Transverse colon (tissue), 4 donors: ENCODE measurements at regions not wholly inside any gene's neighbourhood (a gene's known extent, or its start where the extent isn't known, plus 50 kb on each side); places are given as distances from the start of the nearest gene placed in this dataset.
"Not testable (repeated sequence)": the region's sequence is repeated elsewhere in the genome, so short reads cannot be mapped to it uniquely, and the experiment has no call there.

ENCODE experiments used
- DNase-seq: peaks from one replicate; pipeline ENCODE4 v3.0.0-alpha.2; 2019
- H3K27ac ChIP-seq, 4 donors: fragments of 200-600 bp; sonication (generic); 2 replicates each; pipeline ENCODE4 v1.5.1; 2016 to 2018; ENCODE audit warnings: inconsistent platforms in 4 of 4
- H3K27me3 ChIP-seq: fragments of 200-600 bp; sonication (generic); 2 replicates; pipeline ENCODE4 v1.5.1; 2017; ENCODE audit warnings: inconsistent platforms
- H3K36me3 ChIP-seq, 4 donors: fragments of 200-600 bp; sonication (generic); 2 replicates each; pipeline ENCODE4 v1.5.1; 2017 to 2019; ENCODE audit warnings: inconsistent platforms in 4 of 4
- H3K4me1 ChIP-seq, 4 donors: fragments of 200-600 bp; sonication (generic); 2 replicates each; pipeline ENCODE4 v1.5.1; 2017 to 2020; ENCODE audit warnings: inconsistent platforms in 4 of 4
- H3K4me3 ChIP-seq, 4 donors: fragments of 200-600 bp; sonication (generic); 1 replicate in 1 of 4; 2 replicates in 3 of 4; pipeline versions ENCODE4 v1.5.1 to v1.6.1; 2017 to 2019; ENCODE audit warnings: inconsistent platforms in 4 of 4
- H3K9me3 ChIP-seq, 2 donors: fragments of 200-600 bp; sonication (generic); 2 replicates each; pipeline ENCODE4 v1.5.1; 2017 to 2019; ENCODE audit warnings: inconsistent platforms in 2 of 2
- EP300 ChIP-seq: sonication (generic); formaldehyde crosslinking; IDR thresholded peaks from one replicate; pipeline ENCODE4 v1.6.1; 2017; ENCODE audit warnings: antibody characterized with exemption, low read depth
- POLR2A ChIP-seq: fragments of 450-650 bp; IDR thresholded peaks from one replicate; pipeline ENCODE4 v1.6.1; 2016; ENCODE audit warnings: antibody characterized with exemption, mild to moderate bottlenecking, moderate library complexity
- POLR2AphosphoS5 ChIP-seq, 3 donors: sonication (generic); formaldehyde crosslinking; IDR thresholded peaks; one replicate each; pipeline ENCODE4 v1.6.1; 2016; ENCODE audit warnings: antibody characterized with exemption in 3 of 3
- WGBS, 2 donors: methylation state at CpG; one replicate each; pipeline ENCODE4 v1.1.5; 2018; ENCODE audit warnings: low coverage in 1 of 2; 5-methylcytosine and 5-hydroxymethylcytosine counted together
- in situ Hi-C, 4 donors: fragments of 200-750 bp; cut with MboI; loops; one replicate each; pipeline versions ENCODE4 v1.15.0 to v1.15.1; 2017; ENCODE audit warnings: low sequenced_read_pairs in 3 of 4, low pct_ligation_motif_present in 1 of 4, low pct_unique_long_range_greater_than_20kb in 1 of 4
- intact Hi-C: fragments of 100-400 bp; cut with DNase I; formaldehyde crosslinking; loops from one replicate; pipeline ENCODE4 v1.15.1; 2023; ENCODE audit warnings: low total_unique reads
- TF ChIP-seq, protein P1 (sequence below), 5 experiments: fragments of 200-600 bp in 3 of 5; fragments of 450-650 bp in 2 of 5; sonication (generic) in 3 of 5; IDR thresholded peaks; 1 replicate in 2 of 5; 2 replicates in 3 of 5; pipeline ENCODE4 v1.5.1; 2016 to 2017; ENCODE audit warnings: antibody characterized with exemption in 5 of 5, inconsistent platforms in 3 of 5, mild to moderate bottlenecking in 2 of 5, moderate library complexity in 1 of 5

GRCh38 chr7:16963044-16963443, 81.3 kb upstream of the AGR3 start:
- Histone ChIP-seq H3K9me3 (no peaks in the 10 kb centered on the region), H3K36me3 (no peaks in the 10 kb centered on the region), H3K4me1 (peaks cover 0 to 16% (median 11%) of the 10 kb centered on the region in 4 donors), H3K4me3 (no peak overlapping the region), H3K27me3 (no peaks in the 10 kb centered on the region), H3K27ac (no peak overlapping the region)
- TF ChIP-seq EP300 (no peak), POLR2A (no peak), POLR2AphosphoS5 (IDR thresholded peaks at IDR 0.05) (no peak)
- TF ChIP-seq, protein P1, sequence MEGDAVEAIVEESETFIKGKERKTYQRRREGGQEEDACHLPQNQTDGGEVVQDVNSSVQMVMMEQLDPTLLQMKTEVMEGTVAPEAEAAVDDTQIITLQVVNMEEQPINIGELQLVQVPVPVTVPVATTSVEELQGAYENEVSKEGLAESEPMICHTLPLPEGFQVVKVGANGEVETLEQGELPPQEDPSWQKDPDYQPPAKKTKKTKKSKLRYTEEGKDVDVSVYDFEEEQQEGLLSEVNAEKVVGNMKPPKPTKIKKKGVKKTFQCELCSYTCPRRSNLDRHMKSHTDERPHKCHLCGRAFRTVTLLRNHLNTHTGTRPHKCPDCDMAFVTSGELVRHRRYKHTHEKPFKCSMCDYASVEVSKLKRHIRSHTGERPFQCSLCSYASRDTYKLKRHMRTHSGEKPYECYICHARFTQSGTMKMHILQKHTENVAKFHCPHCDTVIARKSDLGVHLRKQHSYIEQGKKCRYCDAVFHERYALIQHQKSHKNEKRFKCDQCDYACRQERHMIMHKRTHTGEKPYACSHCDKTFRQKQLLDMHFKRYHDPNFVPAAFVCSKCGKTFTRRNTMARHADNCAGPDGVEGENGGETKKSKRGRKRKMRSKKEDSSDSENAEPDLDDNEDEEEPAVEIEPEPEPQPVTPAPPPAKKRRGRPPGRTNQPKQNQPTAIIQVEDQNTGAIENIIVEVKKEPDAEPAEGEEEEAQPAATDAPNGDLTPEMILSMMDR (IDR thresholded peaks at IDR 0.05), result no peak
- intact Hi-C loops (no loop called here), in situ Hi-C loops (no loop called here)
- 51 to 75% methylated on average over 5 of the region's 5 CpGs for WGBS, 2 donors
- DNase-seq, result no peak

DNA sequence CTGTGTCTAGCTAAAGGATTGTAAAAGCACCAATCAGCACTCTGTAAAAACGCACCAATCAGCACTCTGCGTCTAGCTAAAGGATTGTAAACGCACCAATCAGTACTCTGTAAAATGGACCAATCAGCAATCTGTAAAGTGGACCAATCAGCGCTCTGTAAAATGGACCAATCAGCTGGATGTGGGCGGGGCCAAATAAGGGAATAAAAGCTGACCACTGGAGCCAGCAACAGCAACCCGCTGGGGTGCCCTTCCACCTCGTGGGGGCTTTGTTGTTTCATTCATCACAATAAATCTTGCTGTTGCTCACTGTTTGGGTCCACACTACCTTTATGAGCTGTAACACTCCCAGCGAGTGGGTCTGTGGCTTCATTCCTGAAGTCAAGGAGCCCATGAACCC, 83.9 kb upstream of the AGR3 start:
- in situ Hi-C loops, H3K27ac ChIP-seq, H3K4me3 ChIP-seq, intact Hi-C loops, DNase-seq, H3K27me3 ChIP-seq, H3K36me3 ChIP-seq, H3K9me3 ChIP-seq: not testable (repeated sequence)
- peaks cover 0 to 16% (median 11%) of the 10 kb centered on the region in 4 donors for H3K4me1 ChIP-seq
- WGBS, 2 donors, result 75 to 90% methylated on average over 7 to 8 of the region's 8 CpGs

GRCh38 chr7:16967300-16967811, 85.6 kb upstream of the AGR3 start:
- in situ Hi-C loops (no loop called here), intact Hi-C loops (no loop called here)
- no peaks in the 10 kb centered on the region for H3K27me3 ChIP-seq
- no peaks in the 10 kb centered on the region for H3K9me3 ChIP-seq
- H3K4me3 ChIP-seq, result no peak overlapping the region
- peak overlapping the region in 3 of 4 donors; percentile 16 to 19 (median 17) for H3K27ac ChIP-seq
- no peaks in the 10 kb centered on the region for H3K36me3 ChIP-seq
- TF ChIP-seq EP300, result no peak
- TF ChIP-seq, protein P1 (IDR thresholded peaks at IDR 0.05), result no peak
- no peak for TF ChIP-seq POLR2A
- TF ChIP-seq POLR2AphosphoS5 (IDR thresholded peaks at IDR 0.05), result no peak
- 43 to 67% methylated on average over 1 of the region's 1 CpG for WGBS, 2 donors
- no peak for DNase-seq
- H3K4me1 ChIP-seq, result peaks cover 0 to 8% (median 4%) of the 10 kb centered on the region in 4 donors

- no peaks in the 10 kb centered on the region for H3K9me3 ChIP-seq
- H3K4me1 ChIP-seq, result no peaks in the 10 kb centered on the region
- in situ Hi-C loops, result no loop called here
- intact Hi-C loops, result no loop called here
- no peak for DNase-seq
- no peaks in the 10 kb centered on the region for H3K36me3 ChIP-seq
- TF ChIP-seq POLR2A (no peak), POLR2AphosphoS5 (IDR thresholded peaks at IDR 0.05) (no peak), EP300 (no peak)
- TF ChIP-seq, protein P1 (IDR thresholded peaks at IDR 0.05), result no peak
- WGBS, 2 donors, result 86 to 93% methylated on average over 5 to 9 of the region's 9 CpGs
- no peaks in the 10 kb centered on the region for H3K27me3 ChIP-seq
- H3K4me3 ChIP-seq, result no peak overlapping the region
- no peak overlapping the region for H3K27ac ChIP-seq
Observed at GRCh38 chr7:16970732-16971482, 89.1 kb upstream of the AGR3 start.
